Hepatocyte (in vitro differentiated cells): ENCODE measurements at regions not wholly inside any gene's neighbourhood (a gene's known extent, or its start where the extent isn't known, plus 50 kb on each side); places are given as distances from the start of the nearest gene placed in this dataset.

ENCODE experiments used
- EZH2 ChIP-seq: fragments of 200-600 bp; sonication (generic); IDR thresholded peaks from 2 replicates; pipeline ENCODE4 v1.6.1; 2016; ENCODE audit warnings: antibody characterized with exemption, mild to moderate bottlenecking, borderline replicate concordance
- TF ChIP-seq, protein P1 (sequence below): fragments of 200-600 bp; sonication (generic); IDR thresholded peaks from 2 replicates; pipeline ENCODE4 v1.5.1; 2016; ENCODE audit warnings: antibody characterized with exemption, mild to moderate bottlenecking; ENCODE audit not compliant: poor library complexity

DNA sequence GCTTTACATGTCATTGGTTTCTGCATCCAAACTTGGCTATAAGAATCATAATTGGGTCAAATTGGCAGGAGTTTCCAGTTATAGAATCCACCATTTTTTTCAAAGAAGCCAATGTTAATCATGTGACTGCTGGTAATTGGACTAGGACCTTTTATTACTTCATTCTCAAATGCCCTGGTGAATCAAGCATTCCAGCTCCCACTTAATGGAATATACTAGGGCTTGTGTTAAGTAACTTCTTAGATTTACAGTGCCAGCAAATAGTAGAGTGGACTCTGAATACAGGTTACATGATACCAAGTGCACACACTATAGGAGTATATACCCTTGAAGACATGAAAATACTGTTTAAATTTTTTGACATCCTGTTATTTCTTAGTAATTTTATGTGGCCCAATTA is 96.7 kb downstream of the NUDT12 start:
- TF ChIP-seq, protein P1, sequence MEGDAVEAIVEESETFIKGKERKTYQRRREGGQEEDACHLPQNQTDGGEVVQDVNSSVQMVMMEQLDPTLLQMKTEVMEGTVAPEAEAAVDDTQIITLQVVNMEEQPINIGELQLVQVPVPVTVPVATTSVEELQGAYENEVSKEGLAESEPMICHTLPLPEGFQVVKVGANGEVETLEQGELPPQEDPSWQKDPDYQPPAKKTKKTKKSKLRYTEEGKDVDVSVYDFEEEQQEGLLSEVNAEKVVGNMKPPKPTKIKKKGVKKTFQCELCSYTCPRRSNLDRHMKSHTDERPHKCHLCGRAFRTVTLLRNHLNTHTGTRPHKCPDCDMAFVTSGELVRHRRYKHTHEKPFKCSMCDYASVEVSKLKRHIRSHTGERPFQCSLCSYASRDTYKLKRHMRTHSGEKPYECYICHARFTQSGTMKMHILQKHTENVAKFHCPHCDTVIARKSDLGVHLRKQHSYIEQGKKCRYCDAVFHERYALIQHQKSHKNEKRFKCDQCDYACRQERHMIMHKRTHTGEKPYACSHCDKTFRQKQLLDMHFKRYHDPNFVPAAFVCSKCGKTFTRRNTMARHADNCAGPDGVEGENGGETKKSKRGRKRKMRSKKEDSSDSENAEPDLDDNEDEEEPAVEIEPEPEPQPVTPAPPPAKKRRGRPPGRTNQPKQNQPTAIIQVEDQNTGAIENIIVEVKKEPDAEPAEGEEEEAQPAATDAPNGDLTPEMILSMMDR, result no peak
- no peak for TF ChIP-seq EZH2
